Adrenal gland (tissue), 9 donors: ENCODE measurements at regions not wholly inside any gene's neighbourhood (a gene's known extent, or its start where the extent isn't known, plus 50 kb on each side); places are given as distances from the start of the nearest gene placed in this dataset.

Source experiments
- DNase-seq, 7 donors: peaks; one replicate each; pipeline ENCODE4 v3.0.0-alpha.2; 2019 to 2020
- H3K27ac ChIP-seq, 5 donors: fragments of 200-600 bp; sonication (generic) in 4 of 5; 1 replicate in 3 of 5; 2 replicates in 2 of 5; pipeline versions ENCODE4 v1.5.1 to v1.8.0; 2016 to 2020; ENCODE audit warnings: mild to moderate bottlenecking in 1 of 5
- H3K27me3 ChIP-seq: fragments of 200-600 bp; 2 replicates; pipeline ENCODE4 v1.8.0; 2021
- H3K36me3 ChIP-seq, 2 donors: fragments of 200-600 bp; replicated peaks in 1 of 2; 1 replicate in 1 of 2; 2 replicates in 1 of 2; pipeline versions ENCODE4 v1.5.1 to v1.8.0; 2018 to 2022
- H3K4me1 ChIP-seq, 2 donors: fragments of 200-600 bp; replicated peaks in 1 of 2; 1 replicate in 1 of 2; 2 replicates in 1 of 2; pipeline versions ENCODE4 v1.5.1 to v1.8.0; 2018 to 2021
- H3K4me3 ChIP-seq, 4 donors: fragments of 200-600 bp; sonication (generic) in 3 of 4; one replicate each; pipeline ENCODE4 v1.5.1; 2016 to 2018
- H3K9me3 ChIP-seq, 3 donors: fragments of 200-600 bp; sonication (generic) in 1 of 3; replicated peaks in 1 of 3; 1 replicate in 2 of 3; 2 replicates in 1 of 3; pipeline versions ENCODE4 v1.5.1 to v1.8.0; 2016 to 2021
- CTCF ChIP-seq, 6 experiments: fragments of 450-650 bp in 4 of 6; fragments of 200-600 bp in 2 of 6; sonication (generic) in 1 of 6; IDR thresholded peaks; 1 replicate in 5 of 6; 2 replicates in 1 of 6; pipeline versions ENCODE4 v1.5.1 to v1.8.0; 2016 to 2021; ENCODE audit warnings: antibody characterized with exemption in 6 of 6, mild to moderate bottlenecking in 2 of 6, moderate library complexity in 1 of 6
- POLR2A ChIP-seq, 2 donors: fragments of 450-650 bp; IDR thresholded peaks; one replicate each; pipeline ENCODE4 v1.6.1; 2017; ENCODE audit warnings: antibody characterized with exemption in 2 of 2, mild to moderate bottlenecking in 2 of 2, moderate library complexity in 1 of 2
- WGBS, 4 donors: extraction: QIAGEN DNeasy Blood & Tissue Kit in 2 of 4; methylation state at CpG; one replicate each; pipeline versions ENCODE4 v1.1.5 to v1.1.7; 2013 to 2017; 5-methylcytosine and 5-hydroxymethylcytosine counted together
- intact Hi-C, 2 donors: fragments of 100-400 bp; cut with DNase I; formaldehyde crosslinking; loops; one replicate each; pipeline versions ENCODE4 v1.14.1 to v1.15.0; 2022 to 2023
- donor health status: healthy with polysubstance abuse.
- donor health status: Bipolar disorder and iron deficiency.
- donor health status: DM: yes; HTN: yes; CAD: no.
- donor health status: DM: no; HTN: no; CAD: no.
- donor health status: DM: no; HTN: no; CAD: no.

- H3K4me1 ChIP-seq = peaks cover 5 to 7% of the 10 kb centered on the region in 2 donors
- H3K27ac ChIP-seq = no peak overlapping the region
- intact Hi-C loops = no loop called here
- H3K36me3 ChIP-seq = no peaks in the 10 kb centered on the region
- H3K9me3 ChIP-seq = no peaks in the 10 kb centered on the region
- no peak overlapping the region for H3K4me3 ChIP-seq
- TF ChIP-seq POLR2A (IDR thresholded peaks at IDR 0.05) = no peak
- TF ChIP-seq CTCF (IDR thresholded peaks at IDR 0.05) = no peak
- H3K27me3 ChIP-seq = no peaks in the 10 kb centered on the region
- no peak for DNase-seq
- WGBS, 4 donors = 66 to 96% (median 78%) methylated on average over 4 to 5 of the region's 5 CpGs
Measured at GRCh38 chr5:56492812-56493211, 259.7 kb upstream of the ANKRD55 start.

- Histone ChIP-seq H3K27ac (no peak overlapping the region), H3K36me3 (no peaks in the 10 kb centered on the region)
Measured at GRCh38 chr5:56490971-56491468, 257.9 kb upstream of the ANKRD55 start.

DNA sequence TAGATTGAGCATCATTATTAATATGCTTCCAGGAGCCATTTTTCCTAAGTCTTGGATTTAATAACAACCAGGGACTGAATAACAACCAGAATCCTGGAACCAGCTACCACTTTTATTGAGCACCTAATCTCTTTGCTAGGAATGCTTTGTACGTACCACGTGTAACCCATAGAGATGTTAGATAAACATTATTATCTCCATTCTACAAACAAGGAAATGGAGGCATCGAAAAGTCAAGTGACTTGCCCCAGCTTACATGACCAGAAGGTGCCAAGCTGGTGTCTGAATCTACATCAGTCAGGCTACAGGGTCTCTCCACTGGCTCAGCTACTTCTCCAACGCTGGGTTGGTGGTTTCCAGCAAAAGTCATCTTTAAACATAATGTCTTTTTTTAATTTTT, 256.1 kb upstream of the ANKRD55 start:
- 74 to 98% (median 90%) methylated on average over 4 of the region's 4 CpGs for WGBS, 4 donors
- DNase-seq = no peak
- Histone ChIP-seq H3K27me3 (no peaks in the 10 kb centered on the region), H3K4me1 (peaks cover 5 to 7% of the 10 kb centered on the region in 2 donors), H3K36me3 (no peaks in the 10 kb centered on the region), H3K27ac (no peak overlapping the region), H3K4me3 (no peak overlapping the region), H3K9me3 (no peaks in the 10 kb centered on the region)
- TF ChIP-seq POLR2A (IDR thresholded peaks at IDR 0.05) (no peak), CTCF (IDR thresholded peaks at IDR 0.05) (no peak)
- intact Hi-C loops = loop anchor here in 1 of 2 donors (10.0 kb wide), 1 partner anchor 214 kb away; no protein-coding TSS in a partner anchor

More at GRCh38 chr5:56490971-56491468, 257.9 kb upstream of the ANKRD55 start:
- TF ChIP-seq POLR2A (IDR thresholded peaks at IDR 0.05) (no peak), CTCF (IDR thresholded peaks at IDR 0.05) (no peak)
- Histone ChIP-seq H3K4me3 (no peak overlapping the region), H3K27me3 (no peaks in the 10 kb centered on the region), H3K9me3 (no peaks in the 10 kb centered on the region), H3K4me1 (peaks cover 5 to 7% of the 10 kb centered on the region in 2 donors)
- intact Hi-C loops = no loop called here
- WGBS, 4 donors = 86 to 96% (median 91%) methylated on average over 9 of the region's 9 CpGs
- DNase-seq = no peak

DNA sequence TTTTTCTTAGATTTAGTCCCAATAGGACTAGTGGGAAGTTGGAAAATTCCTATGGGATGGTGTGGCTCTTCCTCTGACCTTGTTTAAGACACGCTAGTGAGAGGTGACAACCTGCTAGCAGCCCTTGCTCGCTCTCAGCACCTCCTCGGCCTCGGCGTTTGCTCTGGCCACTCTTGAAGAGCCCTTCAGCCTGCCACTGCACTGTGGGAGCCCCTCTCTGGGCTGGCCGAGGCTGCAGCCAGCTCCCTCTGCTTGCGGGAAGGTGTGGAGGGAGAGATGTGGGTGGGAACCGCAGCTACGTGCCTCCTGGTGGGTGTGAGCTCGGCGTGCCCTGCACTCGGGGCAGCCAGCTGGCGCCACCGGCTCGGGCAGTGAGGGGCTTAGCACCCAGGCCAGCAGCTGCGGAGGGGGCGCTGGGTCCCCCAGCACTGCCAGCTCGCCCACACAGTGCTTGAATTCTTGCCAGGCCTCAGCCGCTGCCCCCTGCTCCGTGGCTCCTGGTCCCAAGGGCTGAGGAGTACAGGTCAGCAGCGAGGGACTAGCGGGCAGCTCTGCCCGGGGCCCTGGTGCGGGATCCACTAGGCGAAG, 254.5 kb upstream of the ANKRD55 start:
- Histone ChIP-seq H3K27ac (no peak overlapping the region), H3K4me1 (no peaks in the 10 kb centered on the region), H3K9me3 (no peaks in the 10 kb centered on the region), H3K27me3 (no peaks in the 10 kb centered on the region), H3K4me3 (no peak overlapping the region), H3K36me3 (no peaks in the 10 kb centered on the region)
- no peak for TF ChIP-seq POLR2A (IDR thresholded peaks at IDR 0.05)
- TF ChIP-seq CTCF (IDR thresholded peaks at IDR 0.05) = no peak
- DNase-seq = no peak
- WGBS, 4 donors = 83 to 98% (median 87%) methylated on average over 7 to 25 of the region's 25 CpGs
- intact Hi-C loops = loop anchor here in 1 of 2 donors (10.0 kb wide), 1 partner anchor 213 kb away; no protein-coding TSS in a partner anchor
